Ectodermal cell (in vitro differentiated cells): ENCODE measurements at regions not wholly inside any gene's neighbourhood (a gene's known extent, or its start where the extent isn't known, plus 50 kb on each side); places are given as distances from the start of the nearest gene placed in this dataset.

Source experiments
- H3K27ac ChIP-seq: 2 replicates; pipeline ENCODE4 v1.7.0; 2013; ENCODE audit warnings: mild to moderate bottlenecking, low read depth, low read length; ENCODE audit not compliant: insufficient read depth, poor library complexity, severe bottlenecking
- H3K27me3 ChIP-seq: 2 replicates; pipeline ENCODE4 v1.7.0; 2013; ENCODE audit warnings: mild to moderate bottlenecking, low read length; ENCODE audit not compliant: insufficient read depth, control insufficient read depth, poor library complexity, severe bottlenecking
- H3K36me3 ChIP-seq: one replicate; pipeline ENCODE4 v1.7.0; 2013; ENCODE audit warnings: low read length; ENCODE audit not compliant: control insufficient read depth, insufficient read depth
- H3K4me1 ChIP-seq: one replicate; pipeline ENCODE4 v1.7.0; 2013; ENCODE audit warnings: low read length; ENCODE audit not compliant: control insufficient read depth, insufficient read depth
- H3K4me3 ChIP-seq: 2 replicates; pipeline ENCODE4 v1.7.0; 2013; ENCODE audit warnings: low read depth, low read length, control low read depth; ENCODE audit not compliant: insufficient read depth
- H3K9me3 ChIP-seq: 2 replicates; pipeline ENCODE4 v1.7.0; 2013; ENCODE audit warnings: mild to moderate bottlenecking, low read length, moderate library complexity; ENCODE audit not compliant: control insufficient read depth
- whole genome bisulfite sequencing, 2 experiments: methylation state at CpG; one replicate each; pipeline ENCODE4 v1.1.7; 2013; ENCODE audit warnings: missing lambda C conversion rate in 2 of 2; 5-methylcytosine and 5-hydroxymethylcytosine counted together

DNA sequence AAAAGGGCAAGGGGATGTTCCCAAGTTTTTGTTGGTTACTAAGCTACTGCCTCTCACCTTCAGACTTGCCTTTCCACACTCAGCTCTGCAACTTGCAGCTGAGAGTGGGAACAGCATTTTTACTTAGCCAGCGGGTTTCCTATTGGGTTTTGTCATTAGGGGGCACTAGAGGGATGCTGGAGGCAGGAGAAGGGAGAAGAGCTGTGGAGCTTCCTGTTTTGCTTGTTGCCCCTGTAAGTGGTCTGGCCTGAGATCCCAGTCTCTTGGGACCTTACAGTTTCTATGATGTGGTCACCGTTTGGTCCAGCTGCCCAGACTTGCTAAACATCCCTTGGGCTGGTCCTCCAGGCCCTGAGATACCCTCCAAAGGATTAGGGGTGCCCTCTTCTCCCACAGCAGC lies 209.6 kb upstream of the NLRP1 start:
- H3K9me3 ChIP-seq, result no peaks in the 10 kb centered on the region
- no peaks in the 10 kb centered on the region for H3K36me3 ChIP-seq
- H3K27me3 ChIP-seq, result no peaks in the 10 kb centered on the region
- H3K27ac ChIP-seq, result no peak overlapping the region
- WGBS, 2 experiments, result 50 to 53% methylated on average over 2 of the region's 2 CpGs
- no peak overlapping the region for H3K4me3 ChIP-seq
- peaks cover 27% of the 10 kb centered on the region for H3K4me1 ChIP-seq

DNA sequence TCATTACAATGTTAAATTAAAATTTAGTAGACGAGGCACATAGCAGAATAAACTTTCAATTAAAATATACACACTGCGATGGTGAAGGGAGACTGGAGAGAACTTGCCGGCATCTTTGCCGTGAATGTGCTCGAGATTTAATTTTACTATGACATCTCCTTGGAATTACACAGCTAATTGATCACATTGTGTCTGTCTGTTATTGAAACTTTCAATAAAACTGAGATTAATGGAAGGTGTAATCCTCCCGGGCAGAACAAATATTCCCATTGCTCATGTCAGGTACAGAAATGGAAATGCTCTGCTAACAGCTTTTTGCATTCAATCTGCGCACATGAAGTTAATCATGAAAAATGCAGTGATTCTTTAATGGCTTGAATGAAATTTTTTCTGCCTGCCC lies 210.1 kb upstream of the NLRP1 start:
- 98% methylated on average over 7 of the region's 7 CpGs for WGBS, 2 experiments
- peaks cover 27% of the 10 kb centered on the region for H3K4me1 ChIP-seq
- H3K27ac ChIP-seq, result no peak overlapping the region
- H3K4me3 ChIP-seq, result no peak overlapping the region
- H3K9me3 ChIP-seq, result no peaks in the 10 kb centered on the region
- no peaks in the 10 kb centered on the region for H3K27me3 ChIP-seq
- H3K36me3 ChIP-seq, result no peaks in the 10 kb centered on the region

DNA sequence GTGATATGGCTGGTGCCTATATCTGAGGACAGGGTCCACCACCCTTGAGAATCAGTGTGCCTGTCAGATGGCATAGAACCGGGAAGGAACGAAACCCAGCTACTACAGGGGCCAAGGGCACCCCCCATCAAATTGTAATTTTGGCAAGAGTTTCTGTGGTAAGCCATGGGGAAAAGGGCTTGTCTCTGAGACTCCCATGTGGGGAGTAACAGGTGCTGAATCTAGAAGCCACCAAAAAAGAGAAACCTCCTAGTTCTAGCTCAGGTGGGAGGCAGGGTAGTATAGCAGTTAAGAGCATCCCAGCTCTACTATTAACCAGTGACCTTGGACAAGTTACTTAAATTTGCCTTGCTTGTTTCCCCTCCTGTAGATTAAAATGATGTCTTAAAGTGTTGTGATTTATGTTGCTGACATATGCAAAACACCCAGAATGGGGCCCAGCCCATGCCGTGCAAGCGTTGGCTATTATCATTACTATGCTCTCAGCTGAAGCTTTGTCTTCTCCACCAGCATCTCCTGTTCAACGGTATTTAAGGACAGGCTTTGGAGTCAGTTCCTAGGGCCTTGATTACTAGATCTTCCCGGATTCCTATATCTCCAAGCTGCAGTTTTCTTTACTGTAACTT lies 210.7 kb upstream of the NLRP1 start:
- Histone ChIP-seq H3K4me3 (no peak overlapping the region), H3K36me3 (no peaks in the 10 kb centered on the region), H3K27me3 (no peaks in the 10 kb centered on the region), H3K27ac (no peak overlapping the region), H3K4me1 (peaks cover 22% of the 10 kb centered on the region), H3K9me3 (no peaks in the 10 kb centered on the region)
- 81 to 82% methylated on average over 6 of the region's 6 CpGs for WGBS, 2 experiments

- WGBS, 2 experiments, result 29 to 32% methylated on average over 12 of the region's 12 CpGs
- no peak overlapping the region for H3K4me3 ChIP-seq
- H3K27ac ChIP-seq, result no peak overlapping the region
- peaks cover 18% of the 10 kb centered on the region for H3K4me1 ChIP-seq
- no peaks in the 10 kb centered on the region for H3K36me3 ChIP-seq
- H3K9me3 ChIP-seq, result no peaks in the 10 kb centered on the region
- no peaks in the 10 kb centered on the region for H3K27me3 ChIP-seq
Measured at GRCh38 chr17:5797447-5798050, 213.2 kb upstream of the NLRP1 start.

GRCh38 chr17:5798094-5798493 lies 213.8 kb upstream of the NLRP1 start:
- Histone ChIP-seq H3K9me3 (no peaks in the 10 kb centered on the region), H3K27me3 (no peaks in the 10 kb centered on the region), H3K4me1 (peaks cover 18% of the 10 kb centered on the region), H3K27ac (no peak overlapping the region), H3K36me3 (no peaks in the 10 kb centered on the region), H3K4me3 (no peak overlapping the region)
- WGBS, 2 experiments, result 30 to 33% methylated on average over 4 of the region's 4 CpGs

GRCh38 chr17:5800131-5800530 lies 215.8 kb upstream of the NLRP1 start:
- WGBS, 2 experiments, result 65 to 69% methylated on average over 9 of the region's 9 CpGs
- Histone ChIP-seq H3K36me3 (no peaks in the 10 kb centered on the region), H3K9me3 (no peaks in the 10 kb centered on the region), H3K27me3 (no peaks in the 10 kb centered on the region), H3K27ac (no peak overlapping the region), H3K4me3 (no peak overlapping the region), H3K4me1 (peaks cover 18% of the 10 kb centered on the region)

DNA sequence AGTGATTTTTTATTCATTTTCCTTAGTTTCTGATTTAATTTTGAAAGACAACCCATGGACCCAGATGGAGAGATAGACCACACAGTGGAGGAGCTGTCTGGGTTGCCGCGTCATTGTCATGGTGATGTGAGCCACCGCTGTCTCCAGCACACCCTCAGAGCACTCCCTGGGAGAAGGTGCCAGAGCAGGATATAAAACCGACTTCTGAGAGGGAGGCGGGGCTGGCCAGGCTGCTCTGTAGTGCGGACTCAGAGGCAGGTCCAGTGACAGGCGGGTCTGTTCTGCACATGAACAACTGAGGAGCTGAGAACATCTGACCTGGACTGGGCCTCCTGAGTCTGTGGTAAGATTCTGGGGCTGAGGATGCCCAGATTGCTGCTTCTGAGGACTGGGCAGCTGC lies 216.3 kb upstream of the NLRP1 start:
- 36 to 38% methylated on average over 7 of the region's 7 CpGs for WGBS, 2 experiments
- H3K4me1 ChIP-seq, result peaks cover 18% of the 10 kb centered on the region
- H3K27ac ChIP-seq, result no peak overlapping the region
- H3K4me3 ChIP-seq, result no peak overlapping the region
- no peaks in the 10 kb centered on the region for H3K9me3 ChIP-seq
- H3K27me3 ChIP-seq, result no peaks in the 10 kb centered on the region
- no peaks in the 10 kb centered on the region for H3K36me3 ChIP-seq

DNA sequence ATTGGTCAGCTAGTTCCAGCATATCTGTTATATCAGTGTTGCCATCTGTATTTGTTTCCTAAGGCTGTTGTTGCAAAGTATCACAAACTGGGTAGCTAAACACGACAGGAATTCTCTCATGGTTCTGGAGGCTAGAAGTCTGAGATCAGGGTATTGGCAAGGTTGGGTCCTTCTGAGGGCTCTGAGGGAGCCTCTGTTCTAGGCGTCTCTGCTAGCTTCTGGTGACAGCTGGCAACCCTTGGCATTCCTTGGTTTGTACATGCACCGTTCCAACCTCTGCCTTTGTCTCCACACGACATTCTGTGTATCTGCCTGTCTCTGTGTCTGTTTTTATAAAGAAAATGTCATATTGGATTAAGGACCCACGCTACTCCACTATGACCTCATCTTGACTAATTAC lies 219.9 kb upstream of the NLRP1 start:
- no peak overlapping the region for H3K4me3 ChIP-seq
- 90 to 92% methylated on average over 4 to 5 of the region's 5 CpGs for WGBS, 2 experiments
- no peak overlapping the region for H3K27ac ChIP-seq
- H3K4me1 ChIP-seq, result no peaks in the 10 kb centered on the region
- no peaks in the 10 kb centered on the region for H3K27me3 ChIP-seq
- H3K36me3 ChIP-seq, result no peaks in the 10 kb centered on the region
- no peaks in the 10 kb centered on the region for H3K9me3 ChIP-seq

DNA sequence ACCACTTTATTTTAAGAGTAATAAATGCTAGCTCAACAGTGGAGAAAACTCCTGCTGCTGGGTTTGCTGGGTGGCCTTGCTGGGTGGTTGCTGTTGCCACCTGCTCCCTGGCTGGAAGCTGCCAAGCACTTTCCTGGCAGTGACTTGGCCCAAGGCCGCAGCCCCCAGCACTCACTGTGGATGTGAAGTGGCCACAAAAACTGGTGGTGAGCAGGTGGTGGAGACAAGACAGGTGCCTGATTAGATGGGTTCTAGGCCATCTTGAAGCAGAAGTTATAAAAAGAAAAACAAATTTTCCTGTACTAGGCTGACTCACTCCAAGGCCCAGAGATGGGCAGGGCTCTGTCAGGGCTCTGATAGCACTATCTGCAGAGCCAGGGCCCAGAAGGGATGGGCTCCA lies 224.7 kb upstream of the NLRP1 start:
- 90 to 100% methylated on average over 1 of the region's 1 CpG for WGBS, 2 experiments
- Histone ChIP-seq H3K4me1 (peaks cover 4% of the 10 kb centered on the region), H3K4me3 (no peak overlapping the region), H3K27me3 (no peaks in the 10 kb centered on the region), H3K36me3 (no peaks in the 10 kb centered on the region), H3K9me3 (no peaks in the 10 kb centered on the region), H3K27ac (no peak overlapping the region)

GRCh38 chr17:5809580-5810188 lies 225.4 kb upstream of the NLRP1 start:
- 78 to 88% methylated on average over 3 of the region's 3 CpGs for WGBS, 2 experiments
- no peak overlapping the region for H3K27ac ChIP-seq
- no peaks in the 10 kb centered on the region for H3K9me3 ChIP-seq
- H3K36me3 ChIP-seq, result no peaks in the 10 kb centered on the region
- peaks cover 4% of the 10 kb centered on the region for H3K4me1 ChIP-seq
- no peaks in the 10 kb centered on the region for H3K27me3 ChIP-seq
- H3K4me3 ChIP-seq, result no peak overlapping the region
